HG03558 (cell line): ENCODE measurements at regions not wholly inside any gene's neighbourhood (a gene's known extent, or its start where the extent isn't known, plus 50 kb on each side); places are given as distances from the start of the nearest gene placed in this dataset.

Experiments
- ATAC-seq: cut with Tn5 transposase; IDR thresholded peaks from one replicate; pipeline ENCODE4 v1.9.1; 2021; ENCODE audit warnings: moderate number of reproducible peaks; ENCODE audit not compliant: unreplicated experiment; ENCODE audit errors: extremely low read depth

DNA sequence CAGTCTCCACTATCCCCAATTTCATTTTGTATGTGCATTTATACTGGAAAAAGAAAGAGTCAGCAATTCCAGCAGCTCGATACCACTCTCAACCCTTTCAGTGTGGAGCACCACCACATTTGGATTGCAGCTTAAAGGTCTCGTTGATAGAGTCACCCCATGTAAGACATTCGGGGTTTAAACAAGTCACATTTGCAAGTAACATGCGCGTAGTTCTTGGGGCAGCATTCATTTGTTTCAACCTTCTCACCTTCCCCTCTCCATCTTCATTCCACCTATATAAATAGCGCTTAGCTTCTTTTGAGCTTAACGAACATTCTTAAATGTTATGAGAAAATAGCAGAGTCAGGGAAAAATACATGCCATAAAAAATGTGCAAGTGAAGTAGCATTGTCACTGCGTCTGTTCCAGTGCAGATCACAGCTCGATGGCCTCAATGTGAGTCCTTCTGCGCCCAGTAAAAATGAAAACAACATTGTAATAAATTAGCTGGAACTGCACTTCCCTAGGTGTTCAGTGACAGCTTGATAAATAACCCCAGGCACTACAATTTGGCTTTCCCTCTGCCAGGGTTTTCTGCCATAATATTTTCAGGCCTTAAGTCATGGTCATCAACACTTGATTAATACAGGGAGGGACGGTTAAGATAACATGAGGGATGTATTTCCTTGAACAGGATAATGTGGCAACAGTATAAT lies 737.8 kb upstream of the NRSN1 start:
- ATAC-seq: no peak

DNA sequence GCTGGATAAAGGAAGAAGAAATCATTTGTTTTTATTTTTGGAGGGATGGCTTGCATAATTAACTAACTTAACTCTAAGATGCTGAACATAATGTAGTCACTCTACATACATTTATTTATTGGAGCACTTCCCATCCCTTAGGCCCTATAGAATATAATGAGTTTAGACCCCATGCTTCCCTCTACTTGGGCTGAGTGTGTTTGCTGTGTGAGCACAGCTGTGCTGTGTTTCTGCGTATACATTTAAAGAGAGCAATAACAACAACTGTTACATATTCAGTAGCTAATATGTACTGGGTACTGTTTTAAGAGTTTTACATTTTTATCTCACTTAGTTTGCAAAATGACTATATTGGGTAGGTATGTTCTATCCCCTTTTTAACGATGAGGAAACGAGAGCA lies 736.6 kb upstream of the NRSN1 start:
- ATAC-seq: no peak

DNA sequence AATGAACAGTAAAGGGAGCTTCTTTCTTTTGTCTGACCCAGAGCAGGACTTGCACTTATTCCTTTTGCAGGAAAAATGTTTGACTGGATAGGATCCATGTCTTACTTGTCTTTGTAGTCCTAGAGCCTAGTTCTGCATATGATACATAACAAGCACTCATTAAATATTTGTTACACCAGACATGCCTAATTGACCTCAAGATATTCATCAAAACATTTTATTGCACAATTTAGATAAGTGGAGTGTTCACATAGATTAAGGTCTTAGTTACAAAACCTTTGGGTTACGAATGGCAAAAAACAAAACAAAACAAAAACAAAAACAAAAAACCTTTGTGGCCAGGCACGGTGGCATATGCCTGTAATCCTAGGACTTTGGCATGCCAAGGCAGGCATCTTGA lies 735.8 kb upstream of the NRSN1 start:
- ATAC-seq: no peak

DNA sequence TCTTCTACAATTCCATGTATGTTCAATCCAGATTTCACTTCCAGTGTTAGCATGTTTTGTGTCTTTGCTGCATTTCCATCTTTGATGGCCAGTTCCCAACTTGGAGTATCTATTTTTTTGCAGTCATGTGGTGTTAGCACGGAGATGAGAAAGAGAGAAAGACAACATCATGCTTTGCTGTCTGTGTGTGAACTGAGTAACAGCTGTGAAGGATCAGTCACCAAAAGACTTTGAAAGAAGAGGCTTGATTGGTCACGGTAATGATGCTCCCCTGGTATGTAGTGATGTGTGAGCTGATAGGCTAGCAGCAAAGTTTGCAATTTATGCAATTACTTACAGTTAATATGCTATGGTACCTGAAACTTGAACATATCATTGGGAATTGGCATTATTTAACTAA lies 731.3 kb upstream of the NRSN1 start:
- ATAC-seq: no peak

DNA sequence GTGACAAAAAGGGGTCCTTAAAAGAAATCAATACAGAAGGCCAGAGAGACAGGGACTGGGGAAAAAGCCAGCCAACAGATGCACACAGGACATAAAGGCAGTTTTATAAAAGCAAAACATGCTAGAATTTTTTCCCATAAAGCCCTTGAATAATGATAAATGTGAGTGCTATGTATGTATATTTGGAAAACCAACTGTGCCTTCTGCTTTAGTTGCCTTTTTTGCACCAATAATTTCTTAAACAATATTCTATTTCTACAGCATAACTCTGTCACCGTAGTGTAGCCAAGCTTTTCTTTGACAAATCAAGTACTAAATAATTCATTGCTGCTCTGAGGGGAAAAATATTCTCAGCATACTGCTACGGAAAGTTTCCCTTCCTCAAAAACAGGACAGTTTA lies 730.6 kb upstream of the NRSN1 start:
- no peak for ATAC-seq

DNA sequence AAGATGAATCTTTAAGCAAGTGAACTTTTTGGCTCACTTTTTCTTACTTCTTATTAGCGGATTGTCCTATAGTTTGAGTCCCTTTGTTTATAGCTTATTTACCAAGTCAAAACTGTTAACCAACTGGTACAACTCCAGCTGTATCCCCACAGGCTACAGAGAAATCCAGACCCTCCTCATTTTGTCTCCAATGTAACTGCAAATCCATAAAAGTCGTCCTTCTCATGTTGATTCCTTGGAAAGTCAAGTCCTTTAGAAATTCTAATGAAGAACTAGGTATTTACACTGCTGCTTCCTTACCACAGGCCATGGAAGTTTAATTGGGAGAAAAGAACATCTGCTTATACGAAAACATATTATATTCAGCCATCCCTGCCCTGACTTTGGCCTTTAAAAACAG lies 729.1 kb upstream of the NRSN1 start:
- ATAC-seq: no peak

DNA sequence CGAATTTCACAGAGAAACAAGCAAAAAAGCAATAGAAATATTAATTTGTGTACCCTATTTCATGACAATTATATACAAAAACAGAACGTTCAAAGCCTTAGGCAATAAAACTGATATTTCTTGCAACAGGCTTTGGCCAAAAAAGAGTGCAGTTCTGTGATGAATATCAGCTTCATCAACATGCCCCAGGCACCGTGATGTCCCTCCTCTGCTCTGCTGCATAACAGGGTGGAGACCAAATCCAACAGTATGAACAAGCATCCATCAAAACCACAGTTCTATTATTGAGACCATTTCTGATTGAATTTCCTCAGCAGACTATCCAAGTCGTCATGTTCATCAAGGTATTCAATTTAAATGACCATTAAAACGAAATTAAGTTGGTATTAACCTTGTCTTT lies 722.6 kb upstream of the NRSN1 start:
- ATAC-seq: no peak

DNA sequence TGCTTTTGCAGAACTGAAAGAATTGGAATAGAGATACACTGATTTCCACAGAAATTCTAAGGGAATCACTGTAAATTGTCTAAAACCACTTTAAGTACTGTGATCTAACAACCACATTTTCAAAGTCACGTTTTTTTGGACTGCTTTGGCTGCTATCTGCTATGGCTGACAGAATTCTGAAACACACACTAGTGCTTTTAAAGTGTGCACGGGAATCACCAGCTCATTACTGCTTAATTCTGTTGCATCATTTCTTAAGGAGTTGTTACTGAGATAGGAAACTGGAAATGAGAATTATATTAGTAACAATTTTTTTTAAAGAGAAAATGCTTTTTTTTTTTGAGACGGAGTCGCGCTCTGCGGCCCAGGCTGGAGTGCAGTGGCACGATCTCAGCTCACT lies 716.5 kb upstream of the NRSN1 start:
- no peak for ATAC-seq

DNA sequence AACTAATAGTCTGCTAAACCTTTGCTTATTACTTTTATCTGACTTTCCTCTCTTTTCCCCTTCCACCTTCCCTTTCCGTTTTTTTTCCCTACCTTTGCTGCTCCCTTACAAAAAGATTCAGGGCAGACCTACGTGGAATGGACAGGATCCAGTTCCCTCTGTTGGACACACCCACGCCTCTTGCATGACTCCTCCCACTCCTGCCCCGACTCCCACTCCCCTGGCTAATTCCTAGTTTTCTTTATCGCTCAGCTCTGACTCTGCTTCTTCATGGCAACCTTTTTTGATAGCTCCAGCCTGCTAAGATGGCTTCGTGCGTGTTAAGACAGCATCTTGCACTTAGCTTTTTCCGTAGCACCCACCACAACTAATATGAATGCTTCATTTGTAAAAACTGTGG lies 715.6 kb upstream of the NRSN1 start:
- ATAC-seq: no peak

DNA sequence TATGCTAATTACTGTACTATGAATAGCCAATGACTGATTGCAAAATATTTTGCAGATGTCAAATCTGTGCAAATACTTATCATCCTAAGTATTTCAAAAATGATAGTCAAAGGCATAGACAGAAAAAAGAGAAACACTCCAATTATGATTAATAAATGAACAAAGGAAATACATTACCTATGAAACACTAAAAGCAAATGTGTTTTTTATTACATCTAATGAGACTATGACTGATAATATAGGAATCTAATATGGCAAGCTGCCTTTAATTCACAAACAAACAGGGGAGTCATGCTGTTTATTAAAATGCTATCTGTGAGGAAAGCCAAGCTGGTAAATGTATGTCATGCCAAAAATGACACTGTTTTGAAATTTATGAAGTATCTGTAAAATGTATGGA lies 713.2 kb upstream of the NRSN1 start:
- no peak for ATAC-seq

DNA sequence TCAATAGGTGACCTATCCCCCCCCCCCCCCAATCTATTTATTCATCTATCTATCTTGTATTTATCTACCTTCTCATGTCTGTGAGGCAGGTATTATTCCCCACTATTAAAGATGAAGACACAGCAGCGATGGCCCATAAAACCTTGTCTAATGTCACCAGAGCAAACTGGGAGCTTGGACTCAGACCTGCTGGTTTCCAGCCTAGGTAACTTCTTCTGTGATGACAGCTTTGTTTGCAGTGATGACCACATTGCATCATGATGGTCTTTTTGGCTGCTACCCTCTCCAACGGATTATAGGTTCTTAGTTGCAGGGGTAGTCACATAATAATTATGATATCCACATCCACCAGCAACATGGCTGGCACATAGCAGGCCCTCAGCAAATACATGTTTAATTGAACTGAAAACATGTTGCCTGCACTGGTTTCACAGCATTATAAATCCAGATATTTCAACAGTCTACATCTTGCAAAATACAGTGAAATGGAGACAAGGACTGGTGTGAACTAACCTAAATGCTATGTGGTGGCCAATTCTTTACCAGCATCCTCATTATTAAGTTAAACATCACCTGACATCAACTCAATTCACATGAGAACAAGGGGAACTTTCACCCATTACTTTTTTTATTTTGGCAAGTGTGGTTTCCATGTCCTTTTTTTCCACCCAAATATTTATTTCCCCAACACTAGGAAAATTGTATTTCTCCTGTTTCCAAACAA lies 712.5 kb upstream of the NRSN1 start:
- no peak for ATAC-seq

DNA sequence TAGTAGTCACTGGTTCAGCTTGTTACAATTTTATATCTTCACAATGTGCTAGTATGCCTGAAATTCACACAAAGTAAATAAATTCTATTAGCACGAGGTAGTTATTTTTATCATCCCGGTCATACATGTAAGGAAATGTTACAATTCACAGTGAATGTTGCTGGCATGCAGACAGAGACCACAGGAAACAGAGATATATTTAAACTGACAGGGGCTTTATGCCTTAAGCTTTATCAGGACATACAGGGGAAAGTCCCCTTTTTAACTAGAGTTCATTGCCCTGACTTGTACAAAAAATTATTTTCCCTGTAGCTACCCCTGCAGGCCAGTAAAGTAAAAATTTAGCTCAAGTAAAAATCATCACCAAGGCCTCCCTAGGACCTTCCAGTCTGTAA lies 712.0 kb upstream of the NRSN1 start:
- no peak for ATAC-seq

DNA sequence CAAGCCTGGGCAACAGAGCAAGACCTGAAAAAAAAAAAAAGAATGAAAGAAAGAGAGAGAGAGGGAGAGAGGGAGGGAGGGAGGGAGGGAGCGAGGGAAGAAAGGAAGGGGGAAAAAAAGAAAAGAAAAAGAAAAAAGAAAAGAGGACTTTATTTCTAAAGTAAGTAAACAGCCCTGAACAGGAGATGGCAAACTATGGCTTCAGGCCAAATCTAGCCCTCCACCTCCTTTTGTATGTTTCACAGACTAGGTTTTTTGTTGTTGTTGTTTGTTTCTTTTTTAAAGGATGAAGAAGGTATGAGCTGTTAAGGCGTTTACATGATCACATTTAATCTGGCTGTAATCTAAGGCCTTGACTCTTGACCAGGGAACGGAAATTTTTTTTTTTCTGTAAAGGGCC lies 711.1 kb upstream of the NRSN1 start:
- no peak for ATAC-seq

DNA sequence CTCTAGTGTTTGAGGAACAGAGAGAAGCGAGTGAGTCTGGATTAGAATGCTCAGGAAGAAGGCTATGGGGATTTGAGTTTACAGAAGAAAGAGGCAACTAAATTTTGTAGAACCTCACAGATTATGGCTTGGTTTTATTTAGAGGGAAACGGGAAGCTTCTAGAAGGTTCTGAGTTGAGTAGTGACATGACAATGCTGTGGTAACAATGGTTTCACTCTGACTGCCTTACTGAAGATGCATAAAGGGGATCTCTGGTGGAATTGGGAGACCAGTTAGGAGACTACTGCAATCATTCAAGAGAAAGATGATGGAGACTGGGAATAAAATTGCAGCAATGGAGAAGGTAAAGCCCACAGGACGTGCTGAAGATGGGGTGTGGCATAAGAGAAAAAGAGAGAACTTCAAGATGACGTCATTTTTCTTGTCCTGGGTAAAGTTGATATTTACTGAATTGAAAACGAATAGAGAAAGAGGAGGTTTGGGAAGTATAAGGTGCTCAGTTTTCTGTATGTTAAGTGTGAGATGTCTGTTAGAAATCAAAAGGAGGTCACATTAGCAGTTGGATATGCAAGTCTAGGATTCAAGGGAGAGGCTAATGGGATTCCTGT lies 710.1 kb upstream of the NRSN1 start:
- ATAC-seq: no peak

DNA sequence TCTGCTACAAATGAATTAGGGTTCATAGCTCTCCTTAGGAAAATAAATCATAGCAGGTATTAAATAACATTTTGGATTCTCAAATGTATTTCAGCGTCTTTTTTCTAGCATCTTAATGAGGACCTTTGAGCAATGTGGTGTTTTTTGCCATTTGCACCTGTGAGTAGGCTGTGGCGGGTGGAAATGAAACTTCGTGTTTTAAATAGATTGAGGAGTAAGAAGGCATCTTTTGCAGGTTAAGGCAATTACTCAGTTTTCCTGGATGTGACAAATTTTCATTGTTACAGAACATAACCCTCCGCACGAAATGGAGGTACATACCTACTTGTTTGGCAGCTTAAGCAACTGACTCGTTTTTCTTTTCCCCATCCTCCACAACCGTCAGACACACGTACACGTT lies 708.9 kb upstream of the NRSN1 start:
- no peak for ATAC-seq

DNA sequence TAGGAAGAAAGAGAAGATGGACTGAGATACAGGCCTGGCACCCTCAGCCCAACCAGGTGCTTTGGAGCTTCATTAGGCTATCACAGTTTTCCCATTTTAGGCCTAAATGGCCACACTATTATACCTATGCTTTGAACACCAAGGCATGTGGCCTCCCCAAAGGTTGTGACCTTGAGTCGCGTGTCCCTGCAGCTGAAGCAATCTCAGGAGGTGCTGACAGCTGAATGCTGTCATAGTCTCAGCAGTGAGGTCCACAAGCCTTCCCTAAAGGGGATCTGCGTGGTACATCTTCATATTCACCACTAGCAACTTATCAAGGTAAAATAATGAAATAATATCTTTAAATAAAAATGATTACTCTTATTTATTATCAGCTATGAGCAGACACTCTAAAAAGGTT lies 707.9 kb upstream of the NRSN1 start:
- ATAC-seq: no peak

DNA sequence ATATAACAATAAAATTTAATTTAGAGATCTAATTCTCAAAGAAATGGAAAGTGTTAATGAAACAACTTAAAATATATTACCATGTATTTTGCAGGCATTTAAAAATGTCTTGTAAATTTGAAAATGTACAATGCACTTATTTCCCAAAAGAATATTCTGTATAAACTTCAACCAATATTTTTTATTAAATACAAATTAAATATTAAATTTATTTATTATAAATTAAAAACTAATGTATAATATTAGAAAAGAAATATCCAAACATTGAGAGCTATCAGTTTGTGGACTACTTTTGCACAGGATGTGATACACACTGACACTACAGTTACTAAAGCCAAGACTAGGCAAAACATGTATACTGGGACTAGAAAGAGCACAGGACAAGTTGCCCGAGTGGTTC lies 707.0 kb upstream of the NRSN1 start:
- no peak for ATAC-seq

DNA sequence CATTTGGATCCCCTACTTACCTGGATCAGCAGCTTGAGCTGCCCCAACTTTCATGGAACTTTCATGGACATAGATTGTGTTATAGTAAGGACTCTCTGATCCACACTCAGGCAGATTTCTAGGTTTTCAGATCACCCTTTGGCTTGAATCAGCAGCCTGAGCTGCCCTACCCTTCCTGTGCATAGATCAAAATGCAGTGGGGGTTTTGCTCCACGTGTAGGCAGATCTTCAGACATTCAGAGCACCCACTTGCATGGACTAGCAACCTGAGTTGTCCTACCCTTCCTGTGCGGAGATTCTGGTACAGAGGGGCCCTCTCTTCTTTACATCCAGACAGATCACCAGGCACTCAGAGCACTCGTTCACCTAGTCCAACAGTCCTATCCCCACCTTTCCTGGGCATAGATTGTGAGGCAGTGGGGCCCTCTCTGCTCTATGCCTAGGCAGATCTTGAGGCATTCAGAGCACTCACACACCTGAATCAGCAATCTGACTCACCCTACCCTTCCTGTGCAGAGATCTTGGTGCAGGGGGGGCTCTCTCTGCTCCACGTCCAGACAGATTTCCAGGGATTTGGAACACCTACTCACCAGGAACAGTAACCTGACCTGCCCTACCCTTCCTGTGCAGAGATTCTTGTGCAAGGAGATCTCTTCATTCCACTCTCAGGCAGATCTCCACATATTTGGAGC lies 705.2 kb upstream of the NRSN1 start:
- no peak for ATAC-seq

DNA sequence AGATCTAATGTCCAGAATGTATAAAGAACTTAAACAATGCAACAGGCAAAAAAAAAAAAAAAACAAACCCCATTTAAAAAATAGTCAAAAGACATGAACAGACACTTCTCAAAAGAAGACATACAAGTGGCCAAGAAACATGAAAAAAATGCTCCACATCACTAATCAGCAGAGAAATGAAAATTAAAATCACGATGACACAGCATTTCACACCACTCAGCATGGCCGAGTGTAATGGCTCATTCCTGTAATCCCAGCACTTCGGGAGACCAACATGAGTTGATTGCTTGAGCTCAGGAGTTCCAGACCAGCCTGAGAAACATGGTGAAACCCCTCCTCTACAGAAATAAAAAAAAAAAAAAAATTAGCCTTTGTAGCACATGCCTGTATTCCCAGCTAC lies 701.4 kb upstream of the NRSN1 start:
- ATAC-seq: no peak

DNA sequence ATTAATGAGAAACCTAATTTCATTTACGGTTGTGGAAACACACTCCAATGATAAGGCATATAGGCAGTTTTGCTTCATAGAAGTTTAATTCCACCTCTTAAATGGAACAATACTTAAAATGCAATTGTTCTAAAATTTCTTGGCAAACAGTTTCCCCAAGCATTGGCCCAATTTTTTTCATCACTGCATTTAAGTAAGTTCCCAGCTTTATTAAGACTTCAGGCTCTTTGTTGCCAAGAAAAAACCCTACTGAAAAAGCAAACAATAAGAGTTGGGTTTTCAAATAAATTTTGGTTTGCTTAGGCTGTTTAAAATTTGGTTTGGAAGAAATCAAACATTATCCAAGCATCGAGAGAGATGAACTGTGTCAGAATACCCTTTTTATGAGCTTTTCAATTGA lies 690.9 kb upstream of the NRSN1 start:
- no peak for ATAC-seq

DNA sequence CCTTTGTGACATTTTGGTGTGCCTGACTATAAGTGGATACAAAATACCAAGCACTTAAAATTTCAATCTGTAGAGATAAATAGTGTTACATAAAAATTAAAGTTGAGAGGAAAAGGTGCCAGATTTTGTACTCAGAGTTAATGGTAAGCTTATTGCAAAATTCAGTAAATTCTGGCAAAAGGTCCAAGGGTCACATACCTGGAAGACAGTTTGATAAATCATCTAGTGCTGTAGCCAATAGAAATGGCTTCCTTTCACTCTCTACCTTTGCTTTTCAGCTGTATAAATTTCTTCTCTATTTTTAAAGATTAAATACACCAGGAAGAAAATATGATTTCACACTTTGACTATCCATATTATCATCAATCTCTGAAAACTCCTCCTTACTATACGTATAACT lies 690.2 kb upstream of the NRSN1 start:
- no peak for ATAC-seq
